Tibial nerve (tissue), 4 donors: ENCODE measurements at regions not wholly inside any gene's neighbourhood (a gene's known extent, or its start where the extent isn't known, plus 50 kb on each side); places are given as distances from the start of the nearest gene placed in this dataset.

Source experiments
- DNase-seq, 2 donors: peaks; one replicate each; pipeline ENCODE4 v3.0.0-alpha.2; 2019; ENCODE audit warnings: low spot score in 2 of 2
- H3K27ac ChIP-seq, 4 donors: fragments of 200-600 bp; sonication (generic) in 3 of 4; one replicate each; pipeline ENCODE4 v1.5.1; 2017 to 2019; ENCODE audit warnings: mild to moderate bottlenecking in 1 of 4
- H3K27me3 ChIP-seq, 2 donors: fragments of 200-600 bp; sonication (generic) in 1 of 2; one replicate each; pipeline versions ENCODE4 v1.5.1 to v1.6.0; 2017 to 2019
- H3K36me3 ChIP-seq, 3 donors: fragments of 200-600 bp; sonication (generic); one replicate each; pipeline ENCODE4 v1.5.1; 2018 to 2019
- H3K4me1 ChIP-seq, 4 donors: fragments of 200-600 bp; sonication (generic) in 3 of 4; one replicate each; pipeline ENCODE4 v1.5.1; 2017 to 2019
- H3K4me3 ChIP-seq, 4 donors: fragments of 200-600 bp; sonication (generic) in 3 of 4; one replicate each; pipeline ENCODE4 v1.5.1; 2017 to 2019; ENCODE audit warnings: mild to moderate bottlenecking in 1 of 4, moderate library complexity in 1 of 4
- H3K9me3 ChIP-seq, 4 donors: fragments of 200-600 bp; sonication (generic) in 3 of 4; one replicate each; pipeline ENCODE4 v1.5.1; 2017 to 2019
- EP300 ChIP-seq, 2 donors: sonication (generic); formaldehyde crosslinking; IDR thresholded peaks; one replicate each; pipeline ENCODE4 v1.6.1; 2017; ENCODE audit warnings: antibody characterized with exemption in 2 of 2, mild to moderate bottlenecking in 1 of 2
- POLR2A ChIP-seq, 2 donors: fragments of 450-650 bp; IDR thresholded peaks; one replicate each; pipeline ENCODE4 v1.6.1; 2017; ENCODE audit warnings: antibody characterized with exemption in 2 of 2, mild to moderate bottlenecking in 2 of 2, moderate library complexity in 2 of 2
- WGBS, 2 donors: methylation state at CpG; one replicate each; pipeline ENCODE4 v1.1.5; 2018; 5-methylcytosine and 5-hydroxymethylcytosine counted together
- TF ChIP-seq, protein P1 (sequence below), 5 experiments: fragments of 200-600 bp in 3 of 5; fragments of 450-650 bp in 2 of 5; sonication (generic) in 3 of 5; IDR thresholded peaks; one replicate each; pipeline ENCODE4 v1.5.1; 2016 to 2019; ENCODE audit warnings: antibody characterized with exemption in 5 of 5, mild to moderate bottlenecking in 3 of 5, moderate library complexity in 2 of 5

DNA sequence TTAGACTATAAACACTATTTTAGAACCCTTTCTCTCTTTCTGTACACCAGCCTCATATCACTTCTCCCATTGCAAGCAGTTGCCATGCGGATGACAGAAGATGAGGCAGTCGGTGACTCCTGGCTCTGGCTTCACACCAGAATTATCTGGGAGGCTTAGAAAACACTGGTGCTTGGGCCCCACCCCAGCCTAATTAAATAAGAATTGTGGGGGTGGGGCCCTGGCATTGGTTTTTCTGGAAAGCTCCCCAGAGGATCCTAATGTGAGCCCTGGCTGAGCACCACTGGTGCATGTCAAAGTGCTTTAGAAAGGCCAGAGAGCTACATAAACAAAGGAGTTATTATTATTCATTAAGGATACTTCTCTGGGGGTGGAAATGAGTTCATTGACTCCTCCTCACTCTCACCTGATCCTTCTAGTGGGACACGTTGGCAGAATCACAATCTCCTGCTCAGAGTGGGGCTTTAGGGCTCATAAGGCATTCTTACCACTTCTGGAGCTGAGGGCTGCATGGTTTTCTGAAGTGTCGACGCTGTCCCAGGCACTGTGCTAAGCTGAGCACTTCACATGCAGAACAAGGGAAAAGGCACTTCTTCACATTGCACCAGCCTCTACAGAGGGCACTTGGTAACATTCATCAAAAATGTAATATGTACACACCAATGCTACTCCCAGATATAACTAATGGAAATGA is 188.5 kb upstream of the TLE3 start:
- 74 to 78% methylated on average over 5 of the region's 5 CpGs for WGBS, 2 donors
- no peaks in the 10 kb centered on the region for H3K36me3 ChIP-seq
- H3K27me3 ChIP-seq, result no peaks in the 10 kb centered on the region
- no peak overlapping the region for H3K4me3 ChIP-seq
- H3K9me3 ChIP-seq, result no peaks in the 10 kb centered on the region
- no peak for DNase-seq
- no peak overlapping the region for H3K27ac ChIP-seq
- no peak for TF ChIP-seq EP300 (IDR thresholded peaks at IDR 0.05)
- TF ChIP-seq POLR2A (IDR thresholded peaks at IDR 0.05), result no peak
- TF ChIP-seq, protein P1, sequence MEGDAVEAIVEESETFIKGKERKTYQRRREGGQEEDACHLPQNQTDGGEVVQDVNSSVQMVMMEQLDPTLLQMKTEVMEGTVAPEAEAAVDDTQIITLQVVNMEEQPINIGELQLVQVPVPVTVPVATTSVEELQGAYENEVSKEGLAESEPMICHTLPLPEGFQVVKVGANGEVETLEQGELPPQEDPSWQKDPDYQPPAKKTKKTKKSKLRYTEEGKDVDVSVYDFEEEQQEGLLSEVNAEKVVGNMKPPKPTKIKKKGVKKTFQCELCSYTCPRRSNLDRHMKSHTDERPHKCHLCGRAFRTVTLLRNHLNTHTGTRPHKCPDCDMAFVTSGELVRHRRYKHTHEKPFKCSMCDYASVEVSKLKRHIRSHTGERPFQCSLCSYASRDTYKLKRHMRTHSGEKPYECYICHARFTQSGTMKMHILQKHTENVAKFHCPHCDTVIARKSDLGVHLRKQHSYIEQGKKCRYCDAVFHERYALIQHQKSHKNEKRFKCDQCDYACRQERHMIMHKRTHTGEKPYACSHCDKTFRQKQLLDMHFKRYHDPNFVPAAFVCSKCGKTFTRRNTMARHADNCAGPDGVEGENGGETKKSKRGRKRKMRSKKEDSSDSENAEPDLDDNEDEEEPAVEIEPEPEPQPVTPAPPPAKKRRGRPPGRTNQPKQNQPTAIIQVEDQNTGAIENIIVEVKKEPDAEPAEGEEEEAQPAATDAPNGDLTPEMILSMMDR (IDR thresholded peaks at IDR 0.05), result no peak
- peaks cover 0 to 9% (median 0%) of the 10 kb centered on the region in 4 donors for H3K4me1 ChIP-seq

DNA sequence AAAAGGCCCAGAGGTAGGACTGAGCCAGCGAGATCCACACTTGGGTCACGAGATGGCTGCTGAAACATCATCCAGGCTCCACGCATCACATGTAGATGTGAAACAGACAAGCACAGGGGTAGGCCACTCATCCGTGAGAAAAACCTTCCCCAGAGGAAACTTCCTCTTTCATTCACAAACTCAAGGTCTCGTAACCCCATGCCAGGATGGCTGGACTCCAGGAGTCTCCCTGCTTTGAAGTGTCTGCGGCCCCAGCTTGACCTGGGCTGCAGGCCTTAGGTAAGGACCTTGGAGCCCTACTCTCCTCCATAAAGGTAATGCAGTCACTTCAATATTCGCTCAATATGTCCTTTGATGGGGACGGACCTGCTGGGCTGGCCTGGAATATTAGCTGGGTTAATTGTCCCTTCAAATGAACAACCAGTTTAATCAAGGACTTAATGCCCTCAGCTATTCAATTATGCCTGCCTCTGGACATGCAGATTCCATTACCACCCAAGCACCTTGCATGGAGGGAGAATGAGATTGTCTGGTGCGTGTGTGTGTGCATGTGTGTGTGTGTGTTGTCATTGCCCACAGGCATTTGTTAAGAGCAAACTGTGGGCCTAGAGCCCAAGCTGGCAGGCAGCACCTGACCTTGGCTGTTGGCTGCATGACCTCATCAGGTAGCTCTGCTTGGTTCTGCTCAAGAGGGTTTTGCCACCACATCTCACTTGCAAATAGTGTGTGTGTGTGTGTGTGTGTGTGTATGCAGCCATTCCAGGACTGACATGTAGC is 186.9 kb upstream of the TLE3 start:
- Histone ChIP-seq H3K9me3 (no peaks in the 10 kb centered on the region), H3K27ac (no peak overlapping the region), H3K4me1 (peaks cover 0 to 5% (median 0%) of the 10 kb centered on the region in 4 donors), H3K36me3 (no peaks in the 10 kb centered on the region), H3K27me3 (no peaks in the 10 kb centered on the region), H3K4me3 (no peak overlapping the region)
- 87 to 90% methylated on average over 9 of the region's 9 CpGs for whole genome bisulfite sequencing, 2 donors
- DNase-seq, result no peak
- TF ChIP-seq EP300 (IDR thresholded peaks at IDR 0.05) (no peak), POLR2A (IDR thresholded peaks at IDR 0.05) (no peak)
- TF ChIP-seq, protein P1 (IDR thresholded peaks at IDR 0.05), result no peak

DNA sequence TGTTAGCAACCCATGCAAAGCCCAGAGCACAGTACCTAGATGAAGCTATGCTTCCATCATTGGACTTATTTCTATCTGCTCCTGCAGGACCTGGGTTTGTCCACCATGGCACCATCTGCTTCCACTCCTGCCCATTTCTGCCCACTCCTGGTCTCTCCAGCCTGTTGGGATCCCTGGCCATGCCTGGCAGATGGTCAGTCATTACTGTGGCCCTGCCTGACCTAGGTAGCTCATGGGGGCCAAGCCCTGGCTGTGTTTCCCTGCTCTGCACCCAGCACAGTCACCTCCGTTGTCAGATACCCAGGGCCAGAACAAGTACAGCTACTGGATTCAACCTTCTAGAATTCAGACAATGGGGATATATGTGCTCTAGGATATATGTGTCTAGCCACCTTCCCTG is 185.8 kb upstream of the TLE3 start:
- H3K9me3 ChIP-seq, result no peaks in the 10 kb centered on the region
- H3K4me1 ChIP-seq, result peaks cover 0 to 5% (median 0%) of the 10 kb centered on the region in 4 donors
- TF ChIP-seq EP300 (IDR thresholded peaks at IDR 0.05), result no peak
- TF ChIP-seq POLR2A (IDR thresholded peaks at IDR 0.05), result no peak
- TF ChIP-seq, protein P1 (IDR thresholded peaks at IDR 0.05), result no peak
- no peak overlapping the region for H3K4me3 ChIP-seq
- DNase-seq, result no peak
- H3K27ac ChIP-seq, result no peak overlapping the region
- WGBS, 2 donors, result 50% methylated on average over 1 of the region's 1 CpG
- H3K36me3 ChIP-seq, result no peaks in the 10 kb centered on the region
- no peaks in the 10 kb centered on the region for H3K27me3 ChIP-seq

DNA sequence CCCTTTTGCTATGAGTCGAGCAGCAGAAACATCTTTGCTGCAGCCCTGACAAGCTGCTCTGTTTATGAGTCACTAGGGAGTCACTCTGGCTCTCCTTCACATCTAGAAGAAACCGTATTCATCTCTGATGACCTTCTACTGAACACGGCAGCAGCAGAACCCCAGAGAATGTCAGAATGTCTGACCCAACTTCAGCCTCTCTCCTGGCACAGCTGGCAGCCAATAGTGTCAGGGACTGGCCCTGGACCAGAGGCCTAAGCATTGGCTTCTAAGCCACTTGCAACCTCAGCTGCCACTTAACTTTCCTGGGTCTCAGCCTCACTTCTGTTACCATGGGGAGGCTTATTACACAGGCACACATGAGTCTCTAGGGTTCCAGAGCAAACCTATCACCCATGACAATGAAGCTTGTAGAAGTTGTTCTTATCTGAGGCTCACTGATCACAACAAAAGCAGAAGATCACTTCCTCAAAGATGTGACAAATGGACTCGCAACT is 184.1 kb upstream of the TLE3 start:
- Histone ChIP-seq H3K27ac (no peak overlapping the region), H3K27me3 (no peaks in the 10 kb centered on the region), H3K9me3 (no peaks in the 10 kb centered on the region), H3K4me1 (peaks cover 0 to 5% (median 0%) of the 10 kb centered on the region in 4 donors), H3K36me3 (no peaks in the 10 kb centered on the region), H3K4me3 (no peak overlapping the region)
- 45 to 52% methylated on average over 4 of the region's 4 CpGs for WGBS, 2 donors
- no peak for DNase-seq
- TF ChIP-seq, protein P1 (IDR thresholded peaks at IDR 0.05), result no peak
- TF ChIP-seq EP300 (IDR thresholded peaks at IDR 0.05) (no peak), POLR2A (IDR thresholded peaks at IDR 0.05) (no peak)

DNA sequence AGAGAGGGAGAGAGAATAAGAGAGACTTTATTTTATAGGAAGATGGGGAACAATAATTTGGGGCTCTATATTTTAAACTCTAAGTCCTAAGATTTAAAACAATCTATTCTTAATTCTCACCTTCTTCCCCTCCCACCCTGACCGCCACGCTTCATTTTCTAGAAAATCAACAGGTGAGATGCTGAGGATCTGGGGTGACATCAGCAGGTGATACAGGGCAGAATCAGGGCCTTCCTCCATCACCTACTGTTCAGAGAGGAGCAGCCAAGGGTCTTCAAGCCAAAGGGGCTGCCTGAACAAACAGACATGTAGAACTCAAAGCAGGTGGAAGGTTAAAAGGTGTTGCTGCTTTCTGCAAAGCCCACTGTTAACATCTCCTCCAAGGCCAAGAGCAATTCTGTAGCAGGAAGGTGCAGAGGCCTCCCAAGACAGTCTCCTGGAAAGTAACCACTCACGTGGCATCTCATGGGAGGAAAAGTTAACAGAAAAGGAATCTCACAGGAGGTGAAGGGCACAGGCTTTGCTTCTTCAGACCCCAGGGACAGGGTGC is 183.6 kb upstream of the TLE3 start:
- no peaks in the 10 kb centered on the region for H3K9me3 ChIP-seq
- H3K4me3 ChIP-seq, result no peak overlapping the region
- H3K36me3 ChIP-seq, result no peaks in the 10 kb centered on the region
- TF ChIP-seq, protein P1 (IDR thresholded peaks at IDR 0.05), result no peak
- TF ChIP-seq POLR2A (IDR thresholded peaks at IDR 0.05) (no peak), EP300 (IDR thresholded peaks at IDR 0.05) (no peak)
- no peak for DNase-seq
- peaks cover 0 to 4% (median 0%) of the 10 kb centered on the region in 4 donors for H3K4me1 ChIP-seq
- 85% methylated on average over 3 of the region's 3 CpGs for WGBS, 2 donors
- H3K27ac ChIP-seq, result no peak overlapping the region
- no peaks in the 10 kb centered on the region for H3K27me3 ChIP-seq
